Activated T-cell treated with anti-CD3 and anti-CD28 coated beads, Interleukin-2, amount 50 U/mL, for 48 hours (primary cell): ENCODE measurements at regions not wholly inside any gene's neighbourhood (a gene's known extent, or its start where the extent isn't known, plus 50 kb on each side); places are given as distances from the start of the nearest gene placed in this dataset.
"Not testable (repeated sequence)": the region's sequence is repeated elsewhere in the genome, so short reads cannot be mapped to it uniquely, and the experiment has no call there.

Experiments
- DNase-seq, 2 experiments: peaks; one replicate each; pipeline ENCODE4 v3.0.0-alpha.2; 2020

GRCh38 chr15:24326513-24326912, 349.1 kb upstream of the NPAP1 start:
- not testable (repeated sequence) for DNase-seq

GRCh38 chr15:24331964-24332363, 343.6 kb upstream of the NPAP1 start:
- not testable (repeated sequence) for DNase-seq

GRCh38 chr15:24341876-24342275, 333.7 kb upstream of the NPAP1 start:
- not testable (repeated sequence) for DNase-seq

GRCh38 chr15:24352777-24353176, 322.8 kb upstream of the NPAP1 start:
- not testable (repeated sequence) for DNase-seq

- DNase-seq, result not testable (repeated sequence)
Observed at GRCh38 chr15:24381103-24381502, 294.5 kb upstream of the NPAP1 start.

- DNase-seq, result not testable (repeated sequence)
Observed at GRCh38 chr15:24385258-24385657, 290.3 kb upstream of the NPAP1 start.

GRCh38 chr15:24394303-24394702, 281.3 kb upstream of the NPAP1 start:
- DNase-seq, result no peak

- DNase-seq, result not testable (repeated sequence)
Observed at GRCh38 chr15:24412649-24413048, 262.9 kb upstream of the NPAP1 start.

- DNase-seq, result not testable (repeated sequence)
Observed at GRCh38 chr15:24426286-24427054, 249.1 kb upstream of the NPAP1 start.

GRCh38 chr15:24427055-24427400, 248.5 kb upstream of the NPAP1 start:
- not testable (repeated sequence) for DNase-seq

- not testable (repeated sequence) for DNase-seq
Observed at GRCh38 chr15:24435075-24435820, 240.3 kb upstream of the NPAP1 start.

GRCh38 chr15:24437270-24437669, 238.3 kb upstream of the NPAP1 start:
- not testable (repeated sequence) for DNase-seq

GRCh38 chr15:24437735-24438134, 237.8 kb upstream of the NPAP1 start:
- DNase-seq, result not testable (repeated sequence)

GRCh38 chr15:24477107-24478025, 198.2 kb upstream of the NPAP1 start:
- DNase-seq, result not testable (repeated sequence)

GRCh38 chr15:24485885-24486567, 189.5 kb upstream of the NPAP1 start:
- DNase-seq, result not testable (repeated sequence)

- not testable (repeated sequence) for DNase-seq
Observed at GRCh38 chr15:24488164-24488907, 187.2 kb upstream of the NPAP1 start.

- DNase-seq, result not testable (repeated sequence)
Observed at GRCh38 chr15:24505216-24505615, 170.4 kb upstream of the NPAP1 start.

- not testable (repeated sequence) for DNase-seq
Observed at GRCh38 chr15:24509714-24510113, 165.9 kb upstream of the NPAP1 start.

GRCh38 chr15:24511598-24511997, 164.0 kb upstream of the NPAP1 start:
- DNase-seq, result not testable (repeated sequence)

- DNase-seq, result not testable (repeated sequence)
Observed at GRCh38 chr15:24518772-24519171, 156.8 kb upstream of the NPAP1 start.

GRCh38 chr15:24531235-24531634, 144.3 kb upstream of the NPAP1 start:
- DNase-seq, result not testable (repeated sequence)
